K562 (cell line): ENCODE measurements at regions not wholly inside any gene's neighbourhood (a gene's known extent, or its start where the extent isn't known, plus 50 kb on each side); places are given as distances from the start of the nearest gene placed in this dataset.

Experiments
- ATAC-seq: fragments of 200-7000 bp; cut with Tn5 transposase; 3 replicates; pipeline ENCODE4 v1.9.1; 2020; ENCODE audit warnings: moderate library complexity
- BruUV-seq: library from RNA; stranded (reverse); fragments of 400-500 nt; replicated peaks from 2 replicates; lab custom pipeline; 2021; lab: Mats Ljungman, UMichigan
- CTCF ChIA-PET: fragments of 300-600 bp; formaldehyde crosslinking; extraction: SDS; loops from one replicate; lab custom pipeline; 2021; ENCODE audit warnings: low intra/inter-chr PET ratio; lab: Yijun Ruan, JAX
- POLR2A ChIA-PET: fragments of 300-600, 350-650 bp; sonication (Branson Sonifier 250); formaldehyde crosslinking; extraction: SDS; loops from one replicate; lab custom pipeline; 2021; ENCODE audit warnings: antibody characterized with exemption, inconsistent platforms; lab: Yijun Ruan, JAX
- DNase-seq, 4 experiments: peaks; one replicate each; pipeline versions ENCODE4 v3.0.0 to v3.0.0-alpha.2; 2011 to 2018; ENCODE audit warnings: low spot score in 3 of 4, mixed read lengths in 3 of 4; ENCODE audit errors: extremely low read depth in 1 of 4
- FAIRE-seq: peaks from 2 replicates; lab custom pipeline; 2011; peaks lifted over from hg19 to GRCh38; lab: Jason Lieb, UNC
- H2AFZ ChIP-seq: 2 replicates; pipeline ENCODE4 v1.6.0; 2011; ENCODE audit warnings: low read depth, low read length, control low read depth, inconsistent platforms
- H3K27ac ChIP-seq: fragments of 200-600 bp; 3 replicates; pipeline ENCODE4 v1.8.0; 2011; ENCODE audit warnings: low read depth, mild to moderate bottlenecking, control low read depth, inconsistent platforms, low read length, moderate library complexity, mixed read lengths; ENCODE audit errors: extremely low read depth
- H3K27me3 ChIP-seq, 2 experiments: fragments of 300-600 bp in 1 of 2; 2 replicates in 1 of 2; 3 replicates in 1 of 2; pipeline versions ENCODE4 v1.6.0 to v1.8.0; 2011; ENCODE audit warnings: inconsistent platforms in 2 of 2, low read length in 2 of 2, mild to moderate bottlenecking in 1 of 2, mixed read lengths in 1 of 2, moderate library complexity in 1 of 2; ENCODE audit not compliant: control insufficient read depth in 2 of 2, insufficient read depth in 2 of 2
- H3K36me3 ChIP-seq: fragments of 300-600 bp; 3 replicates; pipeline ENCODE4 v1.8.0; 2011; ENCODE audit warnings: mild to moderate bottlenecking, low read length, inconsistent platforms; ENCODE audit not compliant: control insufficient read depth, insufficient read depth
- H3K4me1 ChIP-seq, 2 experiments: fragments of 200-600 bp in 1 of 2; replicated peaks in 1 of 2; 2 replicates in 1 of 2; 3 replicates in 1 of 2; pipeline versions ENCODE4 v1.5.1 to v1.8.0; 2011; ENCODE audit warnings: inconsistent platforms in 2 of 2, low read length in 2 of 2, mild to moderate bottlenecking in 1 of 2, mixed read lengths in 1 of 2, moderate library complexity in 1 of 2; ENCODE audit not compliant: control insufficient read depth in 2 of 2, insufficient read depth in 2 of 2
- H3K4me2 ChIP-seq: 2 replicates; pipeline ENCODE4 v1.6.1; 2011; ENCODE audit warnings: low read length, control low read depth, inconsistent platforms, mixed read lengths; ENCODE audit not compliant: insufficient read depth
- H3K4me3 ChIP-seq: fragments of 200-600 bp; sonication (generic), shearing (Covaris generic); 2 replicates; pipeline ENCODE4 v1.5.1; 2016; ENCODE audit warnings: control low read depth, inconsistent platforms
- H3K79me2 ChIP-seq: fragments of 200-600 bp; 3 replicates; pipeline ENCODE4 v1.8.0; 2011; ENCODE audit warnings: low read length, inconsistent platforms; ENCODE audit not compliant: control insufficient read depth, insufficient read depth
- H3K9ac ChIP-seq, 2 experiments: 2 replicates each; pipeline versions ENCODE4 v1.6.0 to v1.6.1; 2011; ENCODE audit warnings: low read depth in 2 of 2, low read length in 2 of 2, control low read depth in 1 of 2, inconsistent platforms in 1 of 2, mild to moderate bottlenecking in 1 of 2, mixed read lengths in 1 of 2; ENCODE audit not compliant: insufficient read depth in 1 of 2
- H3K9me1 ChIP-seq: one replicate; pipeline ENCODE4 v1.6.0; 2011; ENCODE audit warnings: inconsistent platforms, mild to moderate bottlenecking, low read length, moderate library complexity; ENCODE audit not compliant: control insufficient read depth, insufficient read depth
- H3K9me3 ChIP-seq: replicated peaks from 2 replicates; pipeline ENCODE4 v1.5.1; 2011; ENCODE audit warnings: low read depth, low read length, inconsistent platforms; ENCODE audit not compliant: control insufficient read depth, insufficient read depth
- H4K20me1 ChIP-seq: replicated peaks from 2 replicates; pipeline ENCODE4 v1.6.1; 2011; ENCODE audit warnings: low read length, inconsistent platforms, mixed read lengths; ENCODE audit not compliant: control insufficient read depth, insufficient read depth
- ADNP ChIP-seq: fragments of 200-800 bp; sonication (Bioruptor generic); IDR thresholded peaks from 2 replicates; pipeline ENCODE4 v1.6.1; 2016; ENCODE audit warnings: missing genetic modification characterization, missing compliant biosample characterization
- BRCA1 ChIP-seq, 2 experiments: fragments of 450-650 bp in 1 of 2; sonication (generic) in 1 of 2; formaldehyde crosslinking in 1 of 2; IDR thresholded peaks; 2 replicates each; pipeline versions ENCODE4 v1.5.0 to v1.6.1; 2017 to 2020; ENCODE audit warnings: mild to moderate bottlenecking in 1 of 2, missing genetic modification reagents in 1 of 2
- E4F1 ChIP-seq: fragments of 250-450 bp; sonication (Bioruptor Pico); IDR thresholded peaks from 2 replicates; pipeline ENCODE4 v1.5.0; 2021; ENCODE audit warnings: mild to moderate bottlenecking, borderline replicate concordance
- JUNB ChIP-seq: fragments of 450-650 bp; formaldehyde crosslinking; conservative IDR thresholded peaks from 2 replicates; pipeline ENCODE4 v1.4.0; 2020; ENCODE audit warnings: mild to moderate bottlenecking
- MAFK ChIP-seq: IDR thresholded peaks from 2 replicates; pipeline ENCODE4 v1.6.1; 2011; ENCODE audit warnings: low read length, improper control_type of control experiment
- NUFIP1 ChIP-seq: fragments of 450-650 bp; IDR thresholded peaks from 2 replicates; pipeline ENCODE4 v1.6.1; 2018; ENCODE audit not compliant: partially characterized antibody
- POU5F1 ChIP-seq: fragments of 150-350 bp; IDR thresholded peaks from 2 replicates; pipeline ENCODE4 v1.6.1; 2014; ENCODE audit warnings: borderline replicate concordance, low read length, low read depth, mild to moderate bottlenecking; ENCODE audit not compliant: partially characterized antibody
- SPI1 ChIP-seq: IDR thresholded peaks from 2 replicates; pipeline ENCODE4 v1.6.1; 2011; ENCODE audit warnings: low read depth, low read length, control low read depth, borderline replicate concordance
- SREBF2 ChIP-seq: sonication (generic); formaldehyde crosslinking; IDR thresholded peaks from 2 replicates; pipeline ENCODE4 v1.4.0; 2020; ENCODE audit warnings: mild to moderate bottlenecking, missing genetic modification reagents
- WHSC1 ChIP-seq: IDR thresholded peaks from one replicate; pipeline ENCODE4 v1.6.1; 2012; ENCODE audit warnings: low read length, control low read depth, inconsistent platforms
- ZBTB34 ChIP-seq: fragments of 250-450 bp; sonication (Bioruptor Pico); IDR thresholded peaks from 2 replicates; pipeline ENCODE4 v1.8.0; 2021; ENCODE audit warnings: mild to moderate bottlenecking, moderate library complexity
- ZNF224 ChIP-seq: sonication (generic); formaldehyde crosslinking; IDR thresholded peaks from 2 replicates; pipeline ENCODE4 v1.8.0; 2022; ENCODE audit warnings: mild to moderate bottlenecking, missing genetic modification reagents
- ZNF551 ChIP-seq: fragments of 250-450 bp; sonication (Bioruptor Pico); IDR thresholded peaks from 2 replicates; pipeline ENCODE4 v1.5.0; 2021; ENCODE audit warnings: mild to moderate bottlenecking, moderate library complexity
- ZNF696 ChIP-seq: fragments of 250-450 bp; sonication (Bioruptor Pico); conservative IDR thresholded peaks from 2 replicates; pipeline ENCODE4 v1.4.0; 2020; ENCODE audit warnings: mild to moderate bottlenecking, moderate library complexity
- WGBS: fragments of 100-300 bp; shearing (Covaris generic); methylation state at CpG from one replicate; pipeline ENCODE4 v1.1.6; 2016; ENCODE audit warnings: low coverage, mixed read lengths; ENCODE audit not compliant: insufficient coverage; ENCODE audit errors: missing lambda C conversion rate; 5-methylcytosine and 5-hydroxymethylcytosine counted together
- in situ Hi-C: fragments of 300-500 bp; cut with MboI; formaldehyde crosslinking; loops from 4 replicates; pipeline ENCODE4 v1.15.0; 2018; ENCODE audit warnings: inconsistent platforms, mixed read lengths
- intact Hi-C: fragments of 100-400 bp; cut with micrococcal nuclease; formaldehyde crosslinking; loops from 2 replicates; pipeline ENCODE4 v1.14.2; 2022
- TF ChIP-seq, protein P1 (sequence below): fragments of 450-650 bp; IDR thresholded peaks from 2 replicates; pipeline ENCODE4 v1.6.1; 2016; ENCODE audit warnings: borderline replicate concordance
- TF ChIP-seq, protein P2 (sequence below): fragments of 250-450 bp; sonication (Bioruptor Pico); IDR thresholded peaks from 2 replicates; pipeline ENCODE4 v1.4.0; 2020; ENCODE audit warnings: borderline replicate concordance

GRCh38 chr2:51263951-51264350 lies 232.0 kb upstream of the NRXN1 start:
- Histone ChIP-seq H3K27me3 (no peaks in the 10 kb centered on the region), H3K9me3 (0 out of 2 replicates have a peak, but pooled peaks cover 3% of the 10 kb centered on the region), H3K27ac (no peak overlapping the region), H3K4me1 (no peaks in the 10 kb centered on the region), H3K9me1 (no peaks in the 10 kb centered on the region), H3K4me2 (no peak overlapping the region), H3K9ac (no peak overlapping the region), H3K36me3 (no peaks in the 10 kb centered on the region), H3K79me2 (no peaks in the 10 kb centered on the region), H4K20me1 (no peaks in the 10 kb centered on the region), H2AFZ (no peak overlapping the region), H3K4me3 (no peak overlapping the region)
- ChIA-PET POLR2A (no interaction called here), CTCF (no interaction called here)
- in situ Hi-C loops (no loop called here), intact Hi-C loops (no loop called here)
- FAIRE-seq (no peak), DNase-seq (no peak), ATAC-seq (no peak)
- WGBS: 7% methylated on average over 3 of the region's 3 CpGs
- BruUV-seq: no TSS peak
- TF ChIP-seq SREBF2 (CRISPR knock-in tag) (no peak), ZNF696 (no peak), ADNP (tag) (no peak), MAFK (no peak), ZNF224 (CRISPR knock-in tag) (no peak), BRCA1 (IDR thresholded peaks at IDR 0.05) (no peak), BRCA1 (CRISPR knock-in tag; IDR thresholded peaks at IDR 0.05) (no peak), POU5F1 (no peak), E4F1 (CRISPR knock-in tag) (no peak), NUFIP1 (no peak), ZNF551 (CRISPR knock-in tag) (no peak), SPI1 (no peak), ZBTB34 (no peak), JUNB (CRISPR knock-in tag) (no peak), WHSC1 (no peak)
- TF ChIP-seq, protein P1, sequence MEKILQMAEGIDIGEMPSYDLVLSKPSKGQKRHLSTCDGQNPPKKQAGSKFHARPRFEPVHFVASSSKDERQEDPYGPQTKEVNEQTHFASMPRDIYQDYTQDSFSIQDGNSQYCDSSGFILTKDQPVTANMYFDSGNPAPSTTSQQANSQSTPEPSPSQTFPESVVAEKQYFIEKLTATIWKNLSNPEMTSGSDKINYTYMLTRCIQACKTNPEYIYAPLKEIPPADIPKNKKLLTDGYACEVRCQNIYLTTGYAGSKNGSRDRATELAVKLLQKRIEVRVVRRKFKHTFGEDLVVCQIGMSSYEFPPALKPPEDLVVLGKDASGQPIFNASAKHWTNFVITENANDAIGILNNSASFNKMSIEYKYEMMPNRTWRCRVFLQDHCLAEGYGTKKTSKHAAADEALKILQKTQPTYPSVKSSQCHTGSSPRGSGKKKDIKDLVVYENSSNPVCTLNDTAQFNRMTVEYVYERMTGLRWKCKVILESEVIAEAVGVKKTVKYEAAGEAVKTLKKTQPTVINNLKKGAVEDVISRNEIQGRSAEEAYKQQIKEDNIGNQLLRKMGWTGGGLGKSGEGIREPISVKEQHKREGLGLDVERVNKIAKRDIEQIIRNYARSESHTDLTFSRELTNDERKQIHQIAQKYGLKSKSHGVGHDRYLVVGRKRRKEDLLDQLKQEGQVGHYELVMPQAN: no peak
- TF ChIP-seq, protein P2, sequence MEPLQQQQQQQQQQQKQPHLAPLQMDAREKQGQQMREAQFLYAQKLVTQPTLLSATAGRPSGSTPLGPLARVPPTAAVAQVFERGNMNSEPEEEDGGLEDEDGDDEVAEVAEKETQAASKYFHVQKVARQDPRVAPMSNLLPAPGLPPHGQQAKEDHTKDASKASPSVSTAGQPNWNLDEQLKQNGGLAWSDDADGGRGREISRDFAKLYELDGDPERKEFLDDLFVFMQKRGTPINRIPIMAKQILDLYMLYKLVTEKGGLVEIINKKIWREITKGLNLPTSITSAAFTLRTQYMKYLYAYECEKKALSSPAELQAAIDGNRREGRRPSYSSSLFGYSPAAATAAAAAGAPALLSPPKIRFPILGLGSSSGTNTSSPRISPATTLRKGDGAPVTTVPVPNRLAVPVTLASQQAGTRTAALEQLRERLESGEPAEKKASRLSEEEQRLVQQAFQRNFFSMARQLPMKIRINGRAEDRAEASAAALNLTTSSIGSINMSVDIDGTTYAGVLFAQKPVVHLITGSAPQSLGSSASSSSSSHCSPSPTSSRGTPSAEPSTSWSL (CRISPR knock-in tag): no peak
